SK-N-SH (cell line): ENCODE measurements at regions not wholly inside any gene's neighbourhood (a gene's known extent, or its start where the extent isn't known, plus 50 kb on each side); places are given as distances from the start of the nearest gene placed in this dataset.

Experiments used
- GABPA ChIP-seq: IDR thresholded peaks from 2 replicates; pipeline ENCODE4 v1.4.0; 2012; ENCODE audit warnings: low read depth, mild to moderate bottlenecking
- GATA2 ChIP-seq: sonication (generic); formaldehyde crosslinking; IDR thresholded peaks from 2 replicates; pipeline ENCODE4 v1.5.0; 2020; ENCODE audit warnings: mild to moderate bottlenecking, missing genetic modification reagents
- MAX ChIP-seq: IDR thresholded peaks from 2 replicates; pipeline ENCODE4 v1.4.0; 2012; ENCODE audit warnings: low read depth
- MXI1 ChIP-seq: IDR thresholded peaks from 2 replicates; pipeline ENCODE4 v1.6.1; 2012; ENCODE audit warnings: mild to moderate bottlenecking, low read depth, low read length, improper control_type of control experiment
- NRF1 ChIP-seq: IDR thresholded peaks from 2 replicates; pipeline ENCODE4 v1.6.1; 2012; ENCODE audit warnings: low read depth, mild to moderate bottlenecking, low read length
- POLR2AphosphoS5 ChIP-seq: IDR thresholded peaks from 2 replicates; pipeline ENCODE4 v1.6.1; 2012; ENCODE audit warnings: low read depth, low read length
- TAF1 ChIP-seq: IDR thresholded peaks from 2 replicates; pipeline ENCODE4 v1.6.1; 2012; ENCODE audit warnings: low read depth, mild to moderate bottlenecking, low read length, moderate library complexity, borderline replicate concordance
- TF ChIP-seq, protein P1 (sequence below): fragments of 200-600 bp; sonication (generic); IDR thresholded peaks from 2 replicates; pipeline ENCODE4 v1.6.1; 2017; ENCODE audit warnings: antibody characterized with exemption, mild to moderate bottlenecking, moderate library complexity

DNA sequence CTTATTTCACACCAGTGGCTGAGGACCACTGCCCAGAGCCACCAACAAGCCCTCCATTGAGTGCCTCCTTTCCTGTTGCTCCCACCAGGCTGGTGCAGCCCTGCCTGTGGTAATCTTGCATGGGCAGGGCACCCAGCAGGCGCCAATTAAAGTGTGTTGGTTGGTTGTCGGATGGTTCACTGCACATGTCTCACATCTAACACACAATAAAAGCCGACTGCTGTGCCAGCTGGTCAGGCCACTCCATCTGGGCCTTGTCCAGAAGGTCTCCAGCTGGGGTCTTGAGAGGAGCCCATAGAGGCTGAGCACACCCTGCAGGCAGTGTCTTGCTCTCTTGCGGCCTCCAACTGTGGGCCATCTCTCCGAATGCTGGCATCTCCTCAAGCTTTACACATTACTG is 494.8 kb upstream of the KLHL29 start:
- TF ChIP-seq, protein P1, sequence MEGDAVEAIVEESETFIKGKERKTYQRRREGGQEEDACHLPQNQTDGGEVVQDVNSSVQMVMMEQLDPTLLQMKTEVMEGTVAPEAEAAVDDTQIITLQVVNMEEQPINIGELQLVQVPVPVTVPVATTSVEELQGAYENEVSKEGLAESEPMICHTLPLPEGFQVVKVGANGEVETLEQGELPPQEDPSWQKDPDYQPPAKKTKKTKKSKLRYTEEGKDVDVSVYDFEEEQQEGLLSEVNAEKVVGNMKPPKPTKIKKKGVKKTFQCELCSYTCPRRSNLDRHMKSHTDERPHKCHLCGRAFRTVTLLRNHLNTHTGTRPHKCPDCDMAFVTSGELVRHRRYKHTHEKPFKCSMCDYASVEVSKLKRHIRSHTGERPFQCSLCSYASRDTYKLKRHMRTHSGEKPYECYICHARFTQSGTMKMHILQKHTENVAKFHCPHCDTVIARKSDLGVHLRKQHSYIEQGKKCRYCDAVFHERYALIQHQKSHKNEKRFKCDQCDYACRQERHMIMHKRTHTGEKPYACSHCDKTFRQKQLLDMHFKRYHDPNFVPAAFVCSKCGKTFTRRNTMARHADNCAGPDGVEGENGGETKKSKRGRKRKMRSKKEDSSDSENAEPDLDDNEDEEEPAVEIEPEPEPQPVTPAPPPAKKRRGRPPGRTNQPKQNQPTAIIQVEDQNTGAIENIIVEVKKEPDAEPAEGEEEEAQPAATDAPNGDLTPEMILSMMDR: no peak
- no peak for TF ChIP-seq TAF1
- no peak for TF ChIP-seq NRF1
- TF ChIP-seq MAX: no peak
- TF ChIP-seq GABPA: no peak
- TF ChIP-seq MXI1: no peak
- no peak for TF ChIP-seq POLR2AphosphoS5
- TF ChIP-seq GATA2 (CRISPR knock-in tag): no peak
